ENCODE measurements at regions not wholly inside any gene's neighbourhood (a gene's known extent, or its start where the extent isn't known, plus 50 kb on each side); places are given as distances from the start of the nearest gene placed in this dataset.

- peak; percentile 98 for TF ChIP-seq CTCF (IDR thresholded peaks at IDR 0.05; ENCODE audit: partially characterized antibody, unreplicated experiment)
- peak; percentile 84 for DNase-seq
- Mint-ChIP-seq H3K36me3 (ENCODE audit: unreplicated experiment) (no peaks in the 10 kb centered on the region), H3K27ac (ENCODE audit: unreplicated experiment) (no peak overlapping the region), H3K4me1 (ENCODE audit: low read depth, unreplicated experiment) (peaks cover 18% of the 10 kb centered on the region), H3K4me3 (ENCODE audit: unreplicated experiment) (no peak overlapping the region), H3K9me3 (ENCODE audit: unreplicated experiment) (peaks cover 3% of the 10 kb centered on the region), H3K27me3 (ENCODE audit: unreplicated experiment) (peaks cover 5% of the 10 kb centered on the region)
These were observed 204.8 kb downstream of the TFCP2L1 start for GRCh38 chr2:121080013-121080772.

GRCh38 chr2:121081701-121082100 is 203.3 kb downstream of the TFCP2L1 start:
- Mint-ChIP-seq H3K4me1 (ENCODE audit: low read depth, unreplicated experiment) (peaks cover 21% of the 10 kb centered on the region), H3K36me3 (ENCODE audit: unreplicated experiment) (no peaks in the 10 kb centered on the region), H3K27ac (ENCODE audit: unreplicated experiment) (no peak overlapping the region), H3K9me3 (ENCODE audit: unreplicated experiment) (peaks cover 2% of the 10 kb centered on the region), H3K27me3 (ENCODE audit: unreplicated experiment) (peaks cover 4% of the 10 kb centered on the region), H3K4me3 (ENCODE audit: unreplicated experiment) (no peak overlapping the region)
- no peak for DNase-seq
- no peak for TF ChIP-seq CTCF (IDR thresholded peaks at IDR 0.05; ENCODE audit: partially characterized antibody, unreplicated experiment)

- Mint-ChIP-seq H3K36me3 (ENCODE audit: unreplicated experiment) (no peaks in the 10 kb centered on the region), H3K27ac (ENCODE audit: unreplicated experiment) (no peak overlapping the region), H3K9me3 (ENCODE audit: unreplicated experiment) (peaks cover 2% of the 10 kb centered on the region), H3K4me3 (ENCODE audit: unreplicated experiment) (no peak overlapping the region), H3K4me1 (ENCODE audit: low read depth, unreplicated experiment) (peaks cover 21% of the 10 kb centered on the region), H3K27me3 (ENCODE audit: unreplicated experiment) (peaks cover 4% of the 10 kb centered on the region)
- DNase-seq: no peak
- no peak for TF ChIP-seq CTCF (IDR thresholded peaks at IDR 0.05; ENCODE audit: partially characterized antibody, unreplicated experiment)
These were observed 202.8 kb downstream of the TFCP2L1 start for GRCh38 chr2:121082191-121082590.

GRCh38 chr2:121084130-121084680 is 200.8 kb downstream of the TFCP2L1 start:
- TF ChIP-seq CTCF (IDR thresholded peaks at IDR 0.05; ENCODE audit: partially characterized antibody, unreplicated experiment): no peak
- Mint-ChIP-seq H3K36me3 (ENCODE audit: unreplicated experiment) (no peaks in the 10 kb centered on the region), H3K27me3 (ENCODE audit: unreplicated experiment) (no peaks in the 10 kb centered on the region), H3K27ac (ENCODE audit: unreplicated experiment) (no peak overlapping the region), H3K4me3 (ENCODE audit: unreplicated experiment) (no peak overlapping the region), H3K4me1 (ENCODE audit: low read depth, unreplicated experiment) (peaks cover 18% of the 10 kb centered on the region), H3K9me3 (ENCODE audit: unreplicated experiment) (peaks cover 2% of the 10 kb centered on the region)
- DNase-seq: no peak

- no peaks in the 10 kb centered on the region for H3K36me3 Mint-ChIP-seq (ENCODE audit: unreplicated experiment)
- DNase-seq: no peak
- TF ChIP-seq CTCF (IDR thresholded peaks at IDR 0.05; ENCODE audit: partially characterized antibody, unreplicated experiment): no peak
- H3K27ac Mint-ChIP-seq (ENCODE audit: unreplicated experiment): no peak overlapping the region
- H3K4me3 Mint-ChIP-seq (ENCODE audit: unreplicated experiment): no peak overlapping the region
- H3K4me1 Mint-ChIP-seq (ENCODE audit: low read depth, unreplicated experiment): peaks cover 21% of the 10 kb centered on the region
- H3K27me3 Mint-ChIP-seq (ENCODE audit: unreplicated experiment): peaks cover 2% of the 10 kb centered on the region
- H3K9me3 Mint-ChIP-seq (ENCODE audit: unreplicated experiment): peaks cover 4% of the 10 kb centered on the region
These were observed 199.2 kb downstream of the TFCP2L1 start for GRCh38 chr2:121085801-121086200.
